ENCODE measurements at regions not wholly inside any gene's neighbourhood (a gene's known extent, or its start where the extent isn't known, plus 50 kb on each side); places are given as distances from the start of the nearest gene placed in this dataset.

GRCh38 chr7:108863227-108863848 is 293.7 kb downstream of the DNAJB9 start:
- TF ChIP-seq MATR3 (CRISPR knock-in tag; IDR thresholded peaks at IDR 0.05) = no peak
- TF ChIP-seq ELF1 (CRISPR knock-in tag; IDR thresholded peaks at IDR 0.05) = no peak
- no peak for TF ChIP-seq HOXA7 (CRISPR knock-in tag; IDR thresholded peaks at IDR 0.05)
- no peak for TF ChIP-seq SRSF4 (IDR thresholded peaks at IDR 0.05; ENCODE audit: low read depth, low read length, poor library complexity, severe bottlenecking)
- no peak for TF ChIP-seq TARDBP (CRISPR knock-in tag; IDR thresholded peaks at IDR 0.05)
- no peak for TF ChIP-seq HOXD1 (CRISPR knock-in tag; IDR thresholded peaks at IDR 0.05)
- TF ChIP-seq TERF1 (CRISPR knock-in tag; IDR thresholded peaks at IDR 0.05) = no peak
